GM23338 (cell line): ENCODE measurements at regions not wholly inside any gene's neighbourhood (a gene's known extent, or its start where the extent isn't known, plus 50 kb on each side); places are given as distances from the start of the nearest gene placed in this dataset.

ENCODE experiments used
- CREB1 ChIP-seq: fragments of 250-450 bp; sonication (Bioruptor Pico); IDR thresholded peaks from 2 replicates; pipeline ENCODE4 v1.5.0; 2020; ENCODE audit warnings: low read depth, mild to moderate bottlenecking, moderate library complexity
- CTCF ChIP-seq, 2 experiments: fragments of 200-600 bp in 1 of 2; sonication (generic) in 1 of 2; conservative IDR thresholded peaks; 2 replicates each; pipeline versions ENCODE4 v1.5.1 to v1.6.1; 2016 to 2017; ENCODE audit warnings: antibody characterized with exemption in 2 of 2, low read depth in 2 of 2, mild to moderate bottlenecking in 2 of 2, moderate library complexity in 1 of 2
- EZH2 ChIP-seq: fragments of 200-600 bp; sonication (generic); IDR thresholded peaks from one replicate; pipeline ENCODE4 v1.8.0; 2017; ENCODE audit warnings: antibody characterized with exemption, mild to moderate bottlenecking, low read depth; ENCODE audit not compliant: unreplicated experiment
- EZH2phosphoT487 ChIP-seq: fragments of 200-600 bp; sonication (generic); IDR thresholded peaks from one replicate; pipeline ENCODE4 v1.8.1; 2018; ENCODE audit warnings: antibody characterized with exemption; ENCODE audit not compliant: unreplicated experiment
- POLR2AphosphoS5 ChIP-seq: IDR thresholded peaks from 2 replicates; pipeline ENCODE4 v1.6.1; 2016; ENCODE audit warnings: antibody characterized with exemption, low read depth

- no peak for TF ChIP-seq EZH2
- TF ChIP-seq CTCF (conservative IDR thresholded peaks at IDR 0.05; ENCODE audit: low read depth in 2 of 2): no peak
- TF ChIP-seq EZH2phosphoT487: no peak
- no peak for TF ChIP-seq POLR2AphosphoS5
- TF ChIP-seq CREB1 (CRISPR knock-in tag): no peak
Observed at GRCh38 chr4:165805406-165805805, 67.6 kb upstream of the TLL1 start.
